NCI-H146 treated with DMSO at 0.1 percent for 48 hours (cell line): ENCODE measurements at regions not wholly inside any gene's neighbourhood (a gene's known extent, or its start where the extent isn't known, plus 50 kb on each side); places are given as distances from the start of the nearest gene placed in this dataset.
"Not testable (repeated sequence)": the region's sequence is repeated elsewhere in the genome, so short reads cannot be mapped to it uniquely, and the experiment has no call there.

Experiments
- DNase-seq: peaks from one replicate; lab custom pipeline; 2025; ENCODE audit not compliant: unreplicated experiment; lab: John Stamatoyannopoulos, UW

GRCh38 chrX:39029221-39029620, 228.0 kb downstream of the MID1IP1 start:
- DNase-seq = no peak

- no peak for DNase-seq
Measured at GRCh38 chrX:39030636-39031035, 229.4 kb downstream of the MID1IP1 start.

GRCh38 chrX:39039890-39040289, 238.6 kb downstream of the MID1IP1 start:
- no peak for DNase-seq

- DNase-seq = no peak
Measured at GRCh38 chrX:39043838-39044550, 242.7 kb downstream of the MID1IP1 start.

GRCh38 chrX:39047174-39047573, 245.9 kb downstream of the MID1IP1 start:
- no peak for DNase-seq

- no peak for DNase-seq
Measured at GRCh38 chrX:39049975-39050374, 248.7 kb downstream of the MID1IP1 start.

- no peak for DNase-seq
Measured at GRCh38 chrX:39050427-39050826, 249.2 kb downstream of the MID1IP1 start.

GRCh38 chrX:39052751-39053150, 251.5 kb downstream of the MID1IP1 start:
- DNase-seq = no peak

- no peak for DNase-seq
Measured at GRCh38 chrX:39058724-39059123, 257.5 kb downstream of the MID1IP1 start.

GRCh38 chrX:39059866-39060265, 258.6 kb downstream of the MID1IP1 start:
- DNase-seq = no peak

GRCh38 chrX:39063037-39063436, 261.8 kb downstream of the MID1IP1 start:
- DNase-seq = no peak

GRCh38 chrX:39063702-39064101, 262.4 kb downstream of the MID1IP1 start:
- DNase-seq = no peak

GRCh38 chrX:39065051-39065871, 264.0 kb downstream of the MID1IP1 start:
- peak; percentile 91 for DNase-seq

- no peak for DNase-seq
Measured at GRCh38 chrX:39067866-39068265, 266.6 kb downstream of the MID1IP1 start.

GRCh38 chrX:39068634-39069033, 267.4 kb downstream of the MID1IP1 start:
- not testable (repeated sequence) for DNase-seq

GRCh38 chrX:39070009-39070408, 268.8 kb downstream of the MID1IP1 start:
- DNase-seq = no peak

- no peak for DNase-seq
Measured at GRCh38 chrX:39073131-39073530, 271.9 kb downstream of the MID1IP1 start.

- no peak for DNase-seq
Measured at GRCh38 chrX:39096599-39096998, 295.3 kb downstream of the MID1IP1 start.

- DNase-seq = no peak
Measured at GRCh38 chrX:39104745-39105144, 303.5 kb downstream of the MID1IP1 start.

- DNase-seq = no peak
Measured at GRCh38 chrX:39112143-39112542, 310.9 kb downstream of the MID1IP1 start.

GRCh38 chrX:39115166-39115565, 313.9 kb downstream of the MID1IP1 start:
- DNase-seq = no peak

GRCh38 chrX:39117101-39117500, 315.8 kb downstream of the MID1IP1 start:
- no peak for DNase-seq
